OCI-LY7 (cell line): ENCODE measurements at regions not wholly inside any gene's neighbourhood (a gene's known extent, or its start where the extent isn't known, plus 50 kb on each side); places are given as distances from the start of the nearest gene placed in this dataset.
A peak's percentile ranks its signal among the peaks of the same experiment; 100 is the strongest.

Source experiments
- BruUV-seq: library from RNA; stranded (reverse); fragments of 400-500 nt; replicated peaks from 2 replicates; lab custom pipeline; 2021; lab: Mats Ljungman, UMichigan
- CTCF ChIA-PET: fragments of 300-600 bp; sonication (Branson Sonifier 250); formaldehyde crosslinking; loops from one replicate; lab custom pipeline; 2022; ENCODE audit warnings: antibody characterized with exemption; ENCODE audit not compliant: unreplicated experiment; lab: Charles Lee
- POLR2A ChIA-PET: fragments of 300-600 bp; sonication (Branson Sonifier 250); formaldehyde crosslinking; loops from one replicate; lab custom pipeline; 2022; ENCODE audit warnings: antibody characterized with exemption; lab: Charles Lee
- DNase-seq: peaks from one replicate; pipeline ENCODE4 v3.0.0-alpha.2; 2015; ENCODE audit warnings: low spot score
- H2AFZ ChIP-seq: fragments of 200-600 bp; sonication (generic), shearing (Covaris generic); 2 replicates; pipeline ENCODE4 v1.6.1; 2014; ENCODE audit warnings: mild to moderate bottlenecking, antibody characterized with exemption, low read length, moderate library complexity
- H3K27ac ChIP-seq: fragments of 200-600 bp; sonication (generic); 2 replicates; pipeline ENCODE4 v1.5.1; 2014; ENCODE audit warnings: mixed run types, low read depth, mild to moderate bottlenecking, moderate library complexity, low read length, inconsistent platforms; ENCODE audit not compliant: poor library complexity, severe bottlenecking
- H3K36me3 ChIP-seq: fragments of 200-600 bp; sonication (generic); 2 replicates; pipeline ENCODE4 v1.6.1; 2014; ENCODE audit warnings: mild to moderate bottlenecking, antibody characterized with exemption, low read length, moderate library complexity, mixed read lengths; ENCODE audit not compliant: insufficient read depth
- H3K4me1 ChIP-seq: fragments of 200-600 bp; sonication (generic); 2 replicates; pipeline ENCODE4 v1.5.1; 2014; ENCODE audit warnings: mild to moderate bottlenecking, low read length; ENCODE audit not compliant: insufficient read depth, poor library complexity, severe bottlenecking
- H3K4me2 ChIP-seq: fragments of 200-600 bp; sonication (generic); 2 replicates; pipeline ENCODE4 v1.6.1; 2014; ENCODE audit warnings: mild to moderate bottlenecking, low read length
- H3K4me3 ChIP-seq: fragments of 200-600 bp; sonication (generic); 2 replicates; pipeline ENCODE4 v1.5.1; 2014; ENCODE audit warnings: mild to moderate bottlenecking, low read depth, low read length; ENCODE audit not compliant: poor library complexity, severe bottlenecking
- H3K79me2 ChIP-seq: fragments of 200-600 bp; sonication (generic); 2 replicates; pipeline ENCODE4 v1.6.1; 2016; ENCODE audit warnings: low read depth, mild to moderate bottlenecking, low read length, moderate library complexity, mixed read lengths; ENCODE audit not compliant: insufficient read depth
- H3K9me2 ChIP-seq: fragments of 200-600 bp; sonication (generic); 2 replicates; pipeline ENCODE4 v1.6.1; 2016; ENCODE audit warnings: mild to moderate bottlenecking, low read length, mixed read lengths; ENCODE audit not compliant: insufficient read depth
- H3K9me3 ChIP-seq: fragments of 200-600 bp; sonication (generic); 2 replicates; pipeline ENCODE4 v1.6.1; 2014; ENCODE audit warnings: mild to moderate bottlenecking, mixed run types, low read length, mixed read lengths
- H4K20me1 ChIP-seq: fragments of 200-600 bp; sonication (generic); 2 replicates; pipeline ENCODE4 v1.6.1; 2014; ENCODE audit warnings: mild to moderate bottlenecking, antibody characterized with exemption, low read length, moderate library complexity, mixed read lengths; ENCODE audit not compliant: insufficient read depth
- CTCF ChIP-seq: fragments of 200-600 bp; sonication (generic); conservative IDR thresholded peaks from 2 replicates; pipeline ENCODE4 v1.5.1; 2014; ENCODE audit warnings: mild to moderate bottlenecking, antibody characterized with exemption, low read length, moderate library complexity, mixed read lengths
- EZH2phosphoT487 ChIP-seq: fragments of 200-600 bp; sonication (generic); IDR thresholded peaks from 2 replicates; pipeline ENCODE4 v1.6.1; 2018; ENCODE audit warnings: low read depth, borderline replicate concordance, mild to moderate bottlenecking, mixed run types, antibody characterized with exemption, low read length, moderate library complexity, mixed read lengths
- intact Hi-C: fragments of 100-400 bp; cut with micrococcal nuclease; formaldehyde crosslinking; loops from one replicate; pipeline ENCODE4 v1.10.0; 2022; ENCODE audit not compliant: unreplicated experiment

DNA sequence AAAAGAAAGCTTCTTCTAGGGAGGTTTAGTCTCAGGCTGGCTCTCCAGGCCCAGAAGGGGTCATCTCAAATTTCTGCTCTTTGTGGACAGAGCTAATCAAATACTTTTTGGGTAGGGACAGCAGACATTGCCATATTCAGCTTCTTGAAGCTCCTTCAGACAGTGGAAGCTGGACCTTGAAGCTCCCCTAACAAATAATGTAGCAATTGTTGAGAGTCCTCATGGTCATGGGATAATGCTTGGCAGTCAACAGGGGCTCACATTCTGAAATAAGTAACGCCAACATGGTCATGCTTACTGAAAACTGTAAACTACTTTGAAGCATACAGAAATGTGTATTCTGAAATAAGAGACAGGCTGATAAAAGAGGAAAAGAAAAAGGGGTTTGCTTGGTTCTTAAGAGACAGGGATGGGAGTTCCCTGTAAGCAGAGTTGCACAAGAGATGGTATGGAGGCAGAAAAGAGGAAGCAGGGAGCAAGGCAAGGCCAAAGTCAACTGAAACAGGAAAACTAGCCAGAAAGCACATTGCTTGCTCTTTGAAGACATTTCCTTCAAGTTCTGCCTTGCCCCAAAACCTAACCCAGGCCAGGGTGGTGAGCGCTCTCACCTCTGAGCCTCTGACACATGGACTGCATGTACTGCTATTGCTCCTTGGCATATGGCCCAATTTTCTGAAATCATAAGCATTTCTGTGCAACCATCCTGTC lies 53.1 kb upstream of the KMT2E start:
- no peaks in the 10 kb centered on the region for H3K9me2 ChIP-seq
- H4K20me1 ChIP-seq = no peaks in the 10 kb centered on the region
- intact Hi-C loops = no loop called here
- CTCF ChIA-PET = no interaction called here
- DNase-seq = peak; percentile 42
- BruUV-seq = no TSS peak
- peak overlapping the region; percentile 15 for H3K27ac ChIP-seq
- H3K4me2 ChIP-seq = 0 out of 2 replicates have a peak overlapping the region, but pooled peaks have one; percentile 4
- H3K4me1 ChIP-seq = peaks cover 22% of the 10 kb centered on the region
- H3K79me2 ChIP-seq = no peaks in the 10 kb centered on the region
- peaks cover 16% of the 10 kb centered on the region for H3K9me3 ChIP-seq
- peak overlapping the region; percentile 71 for H2AFZ ChIP-seq
- H3K36me3 ChIP-seq = peaks cover 18% of the 10 kb centered on the region; the same call in 1 of the 2 replicates
- no peak overlapping the region for H3K4me3 ChIP-seq
- TF ChIP-seq CTCF (no peak), EZH2phosphoT487 (no peak)
- POLR2A ChIA-PET = interaction anchor here (0.9 to 1.4 kb wide), 2 partner anchors 10 to 13 kb away, joined by 4 to 5 read pairs; no protein-coding TSS in a partner anchor

GRCh38 chr7:104961821-104962220 lies 52.2 kb upstream of the KMT2E start:
- no peaks in the 10 kb centered on the region for H3K79me2 ChIP-seq
- peaks cover 18% of the 10 kb centered on the region; the same call in 1 of the 2 replicates for H3K36me3 ChIP-seq
- TF ChIP-seq CTCF (no peak), EZH2phosphoT487 (no peak)
- no peak overlapping the region for H3K4me2 ChIP-seq
- intact Hi-C loops = no loop called here
- H2AFZ ChIP-seq = no peak overlapping the region
- no peaks in the 10 kb centered on the region for H4K20me1 ChIP-seq
- CTCF ChIA-PET = no interaction called here
- peaks cover 19% of the 10 kb centered on the region for H3K4me1 ChIP-seq
- no TSS peak for BruUV-seq
- H3K9me2 ChIP-seq = no peaks in the 10 kb centered on the region
- H3K4me3 ChIP-seq = no peak overlapping the region
- H3K27ac ChIP-seq = no peak overlapping the region
- H3K9me3 ChIP-seq = peaks cover 16% of the 10 kb centered on the region
- POLR2A ChIA-PET = interaction anchor here (0.5 to 1.3 kb wide), 3 partner anchors 16 to 366 kb away, joined by 3 read pairs; no protein-coding TSS in a partner anchor
- DNase-seq = no peak

GRCh38 chr7:104962781-104963180 lies 51.2 kb upstream of the KMT2E start:
- no peak overlapping the region for H3K4me2 ChIP-seq
- no peak for DNase-seq
- POLR2A ChIA-PET = interaction anchor here (1.1 to 1.3 kb wide), 2 partner anchors 18 to 22 kb away, joined by 3 read pairs; no protein-coding TSS in a partner anchor

More at GRCh38 chr7:104962781-104963180, 51.2 kb upstream of the KMT2E start:
- Histone ChIP-seq H3K4me1 (peaks cover 11% of the 10 kb centered on the region), H3K4me3 (no peak overlapping the region), H2AFZ (no peak overlapping the region), H3K9me2 (no peaks in the 10 kb centered on the region), H3K79me2 (no peaks in the 10 kb centered on the region), H3K27ac (no peak overlapping the region), H4K20me1 (no peaks in the 10 kb centered on the region), H3K36me3 (peaks cover 18% of the 10 kb centered on the region; the same call in 1 of the 2 replicates), H3K9me3 (peaks cover 16% of the 10 kb centered on the region)
- TF ChIP-seq EZH2phosphoT487 = no peak
- TF ChIP-seq CTCF = no peak
- no TSS peak for BruUV-seq
- CTCF ChIA-PET = no interaction called here
- intact Hi-C loops = no loop called here
